Muscle of arm (tissue), 1 donor: ENCODE measurements at regions not wholly inside any gene's neighbourhood (a gene's known extent, or its start where the extent isn't known, plus 50 kb on each side); places are given as distances from the start of the nearest gene placed in this dataset.
"Not testable (repeated sequence)": the region's sequence is repeated elsewhere in the genome, so short reads cannot be mapped to it uniquely, and the experiment has no call there.

Experiments used
- DNase-seq: peaks from one replicate; pipeline ENCODE4 v3.0.0-alpha.2; 2013

GRCh38 chr12:74595696-74596095, 58.1 kb downstream of the ATXN7L3B start:
- DNase-seq, result no peak

- DNase-seq, result no peak
Measured at GRCh38 chr12:74598819-74599218, 61.2 kb downstream of the ATXN7L3B start.

GRCh38 chr12:74599932-74600331, 62.3 kb downstream of the ATXN7L3B start:
- no peak for DNase-seq

GRCh38 chr12:74600817-74601216, 63.2 kb downstream of the ATXN7L3B start:
- not testable (repeated sequence) for DNase-seq

- DNase-seq, result no peak
Measured at GRCh38 chr12:74602881-74603672, 65.4 kb downstream of the ATXN7L3B start.

- no peak for DNase-seq
Measured at GRCh38 chr12:74608231-74608775, 70.7 kb downstream of the ATXN7L3B start.

GRCh38 chr12:74610711-74611110, 73.1 kb downstream of the ATXN7L3B start:
- no peak for DNase-seq

GRCh38 chr12:74614426-74614825, 76.8 kb downstream of the ATXN7L3B start:
- DNase-seq, result no peak

- no peak for DNase-seq
Measured at GRCh38 chr12:74619084-74619483, 81.4 kb downstream of the ATXN7L3B start.

GRCh38 chr12:74619884-74620283, 82.2 kb downstream of the ATXN7L3B start:
- DNase-seq, result no peak

- no peak for DNase-seq
Measured at GRCh38 chr12:74620921-74621320, 83.3 kb downstream of the ATXN7L3B start.

GRCh38 chr12:74624201-74624600, 86.6 kb downstream of the ATXN7L3B start:
- DNase-seq, result no peak

GRCh38 chr12:74626397-74626796, 88.8 kb downstream of the ATXN7L3B start:
- no peak for DNase-seq

- DNase-seq, result no peak
Measured at GRCh38 chr12:74641262-74641661, 103.6 kb downstream of the ATXN7L3B start.

- no peak for DNase-seq
Measured at GRCh38 chr12:74641694-74642093, 104.1 kb downstream of the ATXN7L3B start.

GRCh38 chr12:74644681-74645080, 107.0 kb downstream of the ATXN7L3B start:
- no peak for DNase-seq

GRCh38 chr12:74646831-74647230, 109.2 kb downstream of the ATXN7L3B start:
- no peak for DNase-seq

- DNase-seq, result no peak
Measured at GRCh38 chr12:74647256-74647655, 109.6 kb downstream of the ATXN7L3B start.

- no peak for DNase-seq
Measured at GRCh38 chr12:74656251-74656650, 118.6 kb downstream of the ATXN7L3B start.

- DNase-seq, result no peak
Measured at GRCh38 chr12:74660442-74660841, 122.8 kb downstream of the ATXN7L3B start.

- DNase-seq, result no peak
Measured at GRCh38 chr12:74663958-74664357, 126.3 kb downstream of the ATXN7L3B start.

- DNase-seq, result no peak
Measured at GRCh38 chr12:74665690-74666089, 128.1 kb downstream of the ATXN7L3B start.

- DNase-seq, result no peak
Measured at GRCh38 chr12:74671421-74671820, 133.8 kb downstream of the ATXN7L3B start.

- not testable (repeated sequence) for DNase-seq
Measured at GRCh38 chr12:74676955-74677354, 139.3 kb downstream of the ATXN7L3B start.
